GM12873 (cell line): ENCODE measurements at regions not wholly inside any gene's neighbourhood (a gene's known extent, or its start where the extent isn't known, plus 50 kb on each side); places are given as distances from the start of the nearest gene placed in this dataset.

ENCODE experiments used
- TF ChIP-seq, protein P1 (sequence below): IDR thresholded peaks from 2 replicates; pipeline ENCODE4 v1.5.1; 2012; ENCODE audit warnings: low read depth, mild to moderate bottlenecking, moderate library complexity, low read length, control low read depth; ENCODE audit not compliant: insufficient read depth; ENCODE audit errors: missing control alignments

DNA sequence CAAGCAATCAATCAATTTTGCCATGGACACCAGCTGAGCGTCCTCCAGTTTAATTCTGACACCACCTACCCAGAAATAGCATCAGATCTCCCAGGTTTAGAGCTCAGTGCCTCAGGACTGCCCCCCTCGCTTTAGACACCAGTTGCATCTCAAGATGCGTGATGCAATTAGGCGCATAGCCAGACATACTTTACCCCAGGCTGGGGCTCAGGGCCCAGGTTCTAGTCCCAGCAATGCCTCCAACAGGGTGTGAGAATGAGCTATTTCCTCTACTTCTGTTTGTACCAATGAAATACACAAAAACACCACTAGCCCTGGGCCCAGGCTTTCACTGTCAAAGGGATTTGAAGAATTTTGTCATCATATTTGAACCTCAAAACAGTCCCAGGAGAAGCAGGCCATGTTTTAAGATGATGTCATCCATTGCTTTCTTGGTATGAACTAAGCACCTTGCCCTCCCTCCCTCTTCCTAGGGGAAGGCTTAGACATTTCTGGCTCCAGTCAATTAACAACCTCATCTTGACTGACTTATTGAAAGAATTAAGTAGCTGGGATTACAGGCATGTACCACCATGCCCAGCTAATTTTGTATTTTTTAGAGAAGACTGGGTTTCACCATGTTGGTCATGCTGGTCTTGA, 61.5 kb upstream of the INCENP start:
- TF ChIP-seq, protein P1, sequence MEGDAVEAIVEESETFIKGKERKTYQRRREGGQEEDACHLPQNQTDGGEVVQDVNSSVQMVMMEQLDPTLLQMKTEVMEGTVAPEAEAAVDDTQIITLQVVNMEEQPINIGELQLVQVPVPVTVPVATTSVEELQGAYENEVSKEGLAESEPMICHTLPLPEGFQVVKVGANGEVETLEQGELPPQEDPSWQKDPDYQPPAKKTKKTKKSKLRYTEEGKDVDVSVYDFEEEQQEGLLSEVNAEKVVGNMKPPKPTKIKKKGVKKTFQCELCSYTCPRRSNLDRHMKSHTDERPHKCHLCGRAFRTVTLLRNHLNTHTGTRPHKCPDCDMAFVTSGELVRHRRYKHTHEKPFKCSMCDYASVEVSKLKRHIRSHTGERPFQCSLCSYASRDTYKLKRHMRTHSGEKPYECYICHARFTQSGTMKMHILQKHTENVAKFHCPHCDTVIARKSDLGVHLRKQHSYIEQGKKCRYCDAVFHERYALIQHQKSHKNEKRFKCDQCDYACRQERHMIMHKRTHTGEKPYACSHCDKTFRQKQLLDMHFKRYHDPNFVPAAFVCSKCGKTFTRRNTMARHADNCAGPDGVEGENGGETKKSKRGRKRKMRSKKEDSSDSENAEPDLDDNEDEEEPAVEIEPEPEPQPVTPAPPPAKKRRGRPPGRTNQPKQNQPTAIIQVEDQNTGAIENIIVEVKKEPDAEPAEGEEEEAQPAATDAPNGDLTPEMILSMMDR: no peak

DNA sequence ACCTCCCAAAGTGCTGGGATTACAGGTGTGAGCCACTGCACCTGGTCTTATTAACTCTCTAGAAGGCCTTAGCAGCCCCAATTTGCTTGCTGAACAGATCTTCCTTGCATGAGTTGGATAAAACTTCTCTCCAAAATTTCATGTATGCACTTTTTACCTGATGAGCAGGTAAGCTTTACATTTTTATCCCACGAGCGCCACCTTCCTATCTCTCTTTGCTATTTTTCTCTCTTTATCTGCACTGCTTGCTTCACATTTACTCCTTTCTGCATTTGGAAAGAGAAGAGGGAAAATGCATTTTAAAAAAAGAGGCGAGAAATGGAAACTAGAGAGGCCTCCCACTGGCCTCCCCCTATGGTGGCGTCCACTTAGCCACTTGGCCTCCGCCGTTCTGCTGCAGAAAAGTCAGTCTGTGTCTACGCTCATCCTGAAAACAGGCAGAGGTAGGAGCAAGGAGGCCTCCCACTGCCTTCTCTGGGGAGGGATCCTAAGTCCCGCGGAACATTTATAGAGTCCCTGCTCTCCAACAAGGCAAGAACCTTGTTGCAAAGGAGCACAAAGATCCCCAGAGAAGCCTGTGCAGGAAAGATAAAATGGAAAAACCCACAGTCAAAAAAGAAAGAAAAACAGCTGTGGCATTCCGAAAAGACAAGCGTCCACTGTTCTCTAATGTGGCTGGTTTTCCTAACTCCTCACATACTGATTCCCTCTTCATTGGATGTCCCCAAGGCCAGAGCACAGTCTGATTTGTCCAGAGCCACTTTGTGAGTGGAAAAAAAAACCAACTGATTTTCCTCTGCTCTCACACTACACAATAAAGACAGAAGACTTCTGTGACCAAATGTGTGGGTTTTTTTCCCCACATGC, 62.2 kb upstream of the INCENP start:
- TF ChIP-seq, protein P1: no peak

DNA sequence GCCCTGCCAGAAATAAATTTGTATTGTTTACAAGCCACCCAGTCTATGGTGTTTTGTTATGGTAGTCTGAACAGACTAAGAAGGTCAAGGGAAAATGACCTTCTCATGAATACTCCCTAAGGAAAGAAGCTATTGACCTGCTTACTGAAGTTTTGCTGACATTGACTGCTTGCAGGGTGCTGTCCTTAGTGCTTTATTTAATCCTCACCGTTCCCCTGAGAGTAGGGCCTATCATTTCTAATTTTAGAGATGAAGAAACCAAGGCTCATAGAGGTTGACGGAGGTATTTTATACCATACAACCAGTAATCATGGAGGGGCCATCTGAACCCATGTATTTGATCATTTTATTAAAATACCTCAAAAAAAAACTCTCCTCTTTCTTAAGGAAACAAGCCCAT, 66.7 kb upstream of the INCENP start:
- TF ChIP-seq, protein P1: no peak

DNA sequence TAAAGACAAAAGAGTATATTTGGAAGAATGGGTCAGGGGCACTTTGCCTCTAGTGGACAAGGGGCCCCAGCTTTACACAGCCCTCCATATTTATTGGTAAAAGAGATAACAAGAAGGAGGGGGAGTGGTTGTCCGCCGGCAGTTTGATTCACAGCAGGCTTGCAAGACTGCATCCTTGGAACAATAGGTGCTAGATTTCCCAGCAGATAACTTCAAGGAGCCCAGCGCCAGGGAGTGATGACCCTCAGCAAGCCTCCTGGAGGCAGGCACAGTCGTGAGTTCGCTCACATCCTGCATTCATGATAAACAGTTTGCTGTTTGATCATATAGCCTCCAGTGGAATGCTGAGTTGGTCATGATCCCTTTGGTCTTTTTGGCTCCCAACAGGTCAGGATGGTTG, 67.8 kb upstream of the INCENP start:
- TF ChIP-seq, protein P1: no peak

DNA sequence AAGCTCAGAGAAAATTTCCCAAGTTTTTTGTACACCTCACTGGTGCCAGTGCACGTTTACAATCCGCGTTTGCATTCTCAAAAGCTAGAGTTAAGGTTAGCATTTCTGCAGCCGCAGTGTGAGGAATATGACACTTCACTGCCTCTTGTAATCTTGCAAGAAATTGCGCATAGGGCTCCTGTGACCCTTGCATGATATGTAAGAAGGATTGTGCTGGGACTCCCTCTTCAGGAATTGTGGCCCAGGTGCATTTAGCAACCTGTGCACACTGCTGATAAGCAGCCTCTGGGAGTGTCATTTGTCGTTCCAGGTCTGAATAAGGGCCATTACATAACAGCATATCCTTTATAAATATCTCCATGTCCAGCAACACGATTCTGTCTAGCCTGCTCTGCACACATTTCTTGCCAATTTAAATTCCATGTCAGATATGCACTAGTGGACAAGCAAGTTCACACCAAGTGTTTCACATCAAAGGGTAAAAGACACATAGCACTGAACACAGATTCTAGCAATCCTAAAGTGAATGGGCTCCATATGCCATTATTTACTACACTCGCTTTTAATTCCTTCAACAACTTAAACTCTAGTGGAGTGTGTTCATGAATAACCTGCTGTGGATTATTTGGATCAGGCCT, 69.2 kb upstream of the INCENP start:
- TF ChIP-seq, protein P1: peak; percentile 45

DNA sequence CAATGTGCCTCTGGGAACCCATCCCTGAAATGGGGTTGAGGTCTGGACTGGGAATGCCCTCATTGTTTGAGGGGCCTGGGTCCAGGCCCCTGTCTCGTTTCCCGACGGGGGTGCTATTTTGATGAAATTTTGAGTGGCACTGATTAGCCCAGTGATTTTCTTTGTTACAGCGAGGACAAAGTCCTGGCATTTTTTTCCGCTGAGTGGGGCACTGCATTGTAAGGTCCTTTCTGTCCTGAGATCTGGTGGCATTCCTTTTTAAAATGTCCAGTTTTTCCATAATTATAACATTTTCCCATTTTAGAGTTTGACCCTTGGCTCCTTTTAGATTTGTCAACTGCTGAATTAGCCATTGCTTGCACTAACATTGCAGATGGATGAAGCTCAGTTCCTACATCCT, 69.7 kb upstream of the INCENP start:
- TF ChIP-seq, protein P1: no peak

DNA sequence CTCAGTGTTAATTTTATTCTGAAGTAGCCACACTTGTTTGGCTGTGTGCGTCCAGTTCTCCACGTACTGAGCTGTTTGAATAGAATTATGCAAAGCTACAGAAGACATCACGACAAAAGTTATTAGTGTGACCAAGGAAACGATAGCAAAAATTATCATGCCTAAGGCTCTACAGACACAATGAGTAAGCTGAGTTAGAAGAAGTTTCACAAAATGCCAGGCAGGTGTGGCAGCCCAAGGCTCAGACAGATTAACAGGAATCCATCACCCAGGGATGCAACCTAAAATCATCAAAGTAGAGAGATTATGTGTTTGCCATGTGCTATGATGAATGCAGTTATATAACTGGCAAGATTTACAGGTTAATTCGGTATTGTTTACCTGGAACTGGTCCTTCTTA, 73.1 kb upstream of the INCENP start:
- TF ChIP-seq, protein P1: no peak
